ENCODE measurements at regions not wholly inside any gene's neighbourhood (a gene's known extent, or its start where the extent isn't known, plus 50 kb on each side); places are given as distances from the start of the nearest gene placed in this dataset.

DNA sequence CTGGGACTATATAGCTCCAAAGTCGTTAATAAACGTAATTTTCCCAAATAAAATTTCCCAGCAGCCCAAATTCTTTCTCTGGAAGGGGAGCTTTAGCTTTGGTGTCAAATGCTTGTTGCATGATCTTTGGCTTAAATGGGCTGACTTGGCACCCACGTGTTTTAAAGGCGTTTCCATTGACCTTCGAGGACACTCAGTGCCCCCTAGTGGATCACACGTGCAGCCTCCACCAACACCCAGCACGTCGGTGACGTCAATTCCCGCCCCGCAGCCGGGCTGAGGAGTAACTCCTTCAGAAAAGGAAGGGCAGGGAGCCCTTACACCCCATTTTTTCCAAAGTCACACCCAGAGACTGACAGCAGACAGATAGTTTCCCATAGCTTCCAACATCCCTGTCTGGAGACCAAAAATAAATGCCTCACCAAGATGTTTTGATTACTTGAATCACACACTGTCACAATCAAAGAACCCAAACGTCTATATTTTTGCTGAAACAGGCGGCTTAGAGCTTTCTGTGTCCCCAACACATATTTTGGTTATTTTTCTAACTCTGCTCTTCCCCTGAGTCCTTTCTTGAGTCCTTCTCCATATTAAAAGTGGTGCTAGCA lies 707.9 kb downstream of the AACS start (continued):
- TF ChIP-seq, protein P1, sequence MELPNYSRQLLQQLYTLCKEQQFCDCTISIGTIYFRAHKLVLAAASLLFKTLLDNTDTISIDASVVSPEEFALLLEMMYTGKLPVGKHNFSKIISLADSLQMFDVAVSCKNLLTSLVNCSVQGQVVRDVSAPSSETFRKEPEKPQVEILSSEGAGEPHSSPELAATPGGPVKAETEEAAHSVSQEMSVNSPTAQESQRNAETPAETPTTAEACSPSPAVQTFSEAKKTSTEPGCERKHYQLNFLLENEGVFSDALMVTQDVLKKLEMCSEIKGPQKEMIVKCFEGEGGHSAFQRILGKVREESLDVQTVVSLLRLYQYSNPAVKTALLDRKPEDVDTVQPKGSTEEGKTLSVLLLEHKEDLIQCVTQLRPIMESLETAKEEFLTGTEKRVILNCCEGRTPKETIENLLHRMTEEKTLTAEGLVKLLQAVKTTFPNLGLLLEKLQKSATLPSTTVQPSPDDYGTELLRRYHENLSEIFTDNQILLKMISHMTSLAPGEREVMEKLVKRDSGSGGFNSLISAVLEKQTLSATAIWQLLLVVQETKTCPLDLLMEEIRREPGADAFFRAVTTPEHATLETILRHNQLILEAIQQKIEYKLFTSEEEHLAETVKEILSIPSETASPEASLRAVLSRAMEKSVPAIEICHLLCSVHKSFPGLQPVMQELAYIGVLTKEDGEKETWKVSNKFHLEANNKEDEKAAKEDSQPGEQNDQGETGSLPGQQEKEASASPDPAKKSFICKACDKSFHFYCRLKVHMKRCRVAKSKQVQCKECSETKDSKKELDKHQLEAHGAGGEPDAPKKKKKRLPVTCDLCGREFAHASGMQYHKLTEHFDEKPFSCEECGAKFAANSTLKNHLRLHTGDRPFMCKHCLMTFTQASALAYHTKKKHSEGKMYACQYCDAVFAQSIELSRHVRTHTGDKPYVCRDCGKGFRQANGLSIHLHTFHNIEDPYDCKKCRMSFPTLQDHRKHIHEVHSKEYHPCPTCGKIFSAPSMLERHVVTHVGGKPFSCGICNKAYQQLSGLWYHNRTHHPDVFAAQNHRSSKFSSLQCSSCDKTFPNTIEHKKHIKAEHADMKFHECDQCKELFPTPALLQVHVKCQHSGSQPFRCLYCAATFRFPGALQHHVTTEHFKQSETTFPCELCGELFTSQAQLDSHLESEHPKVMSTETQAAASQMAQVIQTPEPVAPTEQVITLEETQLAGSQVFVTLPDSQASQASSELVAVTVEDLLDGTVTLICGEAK (IDR thresholded peaks at IDR 0.05; ENCODE audit: borderline replicate concordance) = no peak
- no peak for TF ChIP-seq NBN (IDR thresholded peaks at IDR 0.05)
- no peak for TF ChIP-seq NFIC (IDR thresholded peaks at IDR 0.05; ENCODE audit: low read depth, low read length)
- no peak for TF ChIP-seq HDAC6 (IDR thresholded peaks at IDR 0.05; ENCODE audit: unreplicated experiment)
- no peak for TF ChIP-seq SMAD1 (IDR thresholded peaks at IDR 0.05; ENCODE audit: low read depth, partially characterized antibody)
- TF ChIP-seq RCOR1 (conservative IDR thresholded peaks at IDR 0.05; ENCODE audit: low read depth, low read length) = no peak
- no peak for TF ChIP-seq ZBTB4 (CRISPR knock-in tag; IDR thresholded peaks at IDR 0.05)
- TF ChIP-seq KAT2A (conservative IDR thresholded peaks at IDR 0.05; ENCODE audit: control insufficient read depth, low read depth, low read length) = no peak
- TF ChIP-seq SIN3A (IDR thresholded peaks at IDR 0.05; ENCODE audit: low read depth, low read length) = no peak
- peak; percentile 70 for TF ChIP-seq CREM (IDR thresholded peaks at IDR 0.05; ENCODE audit: low read depth)
- TF ChIP-seq BHLHE40 (IDR thresholded peaks at IDR 0.05; ENCODE audit: borderline replicate concordance in 1 of 2, low read depth in 2 of 2, low read length in 1 of 2) = peak in 1 of 2 experiments; percentile 23; a peak in 1 of 4 replicates
- peak; percentile 6 for TF ChIP-seq USF1 (IDR thresholded peaks at IDR 0.05; ENCODE audit: borderline replicate concordance, extremely low read length, insufficient read depth, low read depth, low read length)
- TF ChIP-seq MAX (IDR thresholded peaks at IDR 0.05; ENCODE audit: low read depth, low read length) = peak; percentile 59; the same call in 1 of the 2 replicates
- TF ChIP-seq E4F1 (IDR thresholded peaks at IDR 0.05; ENCODE audit: borderline replicate concordance, partially characterized antibody) = no peak
- no peak for TF ChIP-seq JUNB (IDR thresholded peaks at IDR 0.05)
